GDM1 (cell line): ENCODE measurements at regions not wholly inside any gene's neighbourhood (a gene's known extent, or its start where the extent isn't known, plus 50 kb on each side); places are given as distances from the start of the nearest gene placed in this dataset.
"Not testable (repeated sequence)": the region's sequence is repeated elsewhere in the genome, so short reads cannot be mapped to it uniquely, and the experiment has no call there.

Experiments
- DNase-seq: peaks from one replicate; lab custom pipeline; 2025; lab: John Stamatoyannopoulos, UW

- no peak for DNase-seq
Measured at GRCh38 chr1:79950511-79950910, 944.0 kb upstream of the ADGRL4 start.

GRCh38 chr1:79945391-79945790 lies 938.9 kb upstream of the ADGRL4 start:
- DNase-seq: no peak

GRCh38 chr1:79929356-79929755 lies 922.8 kb upstream of the ADGRL4 start:
- no peak for DNase-seq

GRCh38 chr1:79928901-79929300 lies 922.4 kb upstream of the ADGRL4 start:
- no peak for DNase-seq

- no peak for DNase-seq
Measured at GRCh38 chr1:79920960-79921669, 914.6 kb upstream of the ADGRL4 start.

GRCh38 chr1:79914896-79915295 lies 908.4 kb upstream of the ADGRL4 start:
- DNase-seq: no peak

GRCh38 chr1:79912813-79913212 lies 906.3 kb upstream of the ADGRL4 start:
- no peak for DNase-seq

- no peak for DNase-seq
Measured at GRCh38 chr1:79903321-79903720, 896.8 kb upstream of the ADGRL4 start.

- DNase-seq: no peak
Measured at GRCh38 chr1:79902418-79902817, 895.9 kb upstream of the ADGRL4 start.

- DNase-seq: no peak
Measured at GRCh38 chr1:79899914-79900313, 893.4 kb upstream of the ADGRL4 start.

GRCh38 chr1:79896140-79896539 lies 889.6 kb upstream of the ADGRL4 start:
- no peak for DNase-seq

GRCh38 chr1:79895573-79895972 lies 889.0 kb upstream of the ADGRL4 start:
- no peak for DNase-seq

- not testable (repeated sequence) for DNase-seq
Measured at GRCh38 chr1:79894129-79894528, 887.6 kb upstream of the ADGRL4 start.

- no peak for DNase-seq
Measured at GRCh38 chr1:79887059-79887458, 880.5 kb upstream of the ADGRL4 start.

- no peak for DNase-seq
Measured at GRCh38 chr1:79885101-79885500, 878.6 kb upstream of the ADGRL4 start.

GRCh38 chr1:79877086-79877485 lies 870.6 kb upstream of the ADGRL4 start:
- no peak for DNase-seq

- DNase-seq: no peak
Measured at GRCh38 chr1:79875187-79875586, 868.7 kb upstream of the ADGRL4 start.

- DNase-seq: no peak
Measured at GRCh38 chr1:79874289-79874688, 867.8 kb upstream of the ADGRL4 start.

GRCh38 chr1:79859212-79859948 lies 852.9 kb upstream of the ADGRL4 start:
- DNase-seq: no peak

- no peak for DNase-seq
Measured at GRCh38 chr1:79852004-79852403, 845.5 kb upstream of the ADGRL4 start.

- no peak for DNase-seq
Measured at GRCh38 chr1:79849388-79849787, 842.9 kb upstream of the ADGRL4 start.

- DNase-seq: no peak
Measured at GRCh38 chr1:79848316-79848715, 841.8 kb upstream of the ADGRL4 start.

- DNase-seq: no peak
Measured at GRCh38 chr1:79847700-79848099, 841.2 kb upstream of the ADGRL4 start.

- DNase-seq: no peak
Measured at GRCh38 chr1:79845936-79846335, 839.4 kb upstream of the ADGRL4 start.
